Thyroid gland (tissue), 4 donors: ENCODE measurements at regions not wholly inside any gene's neighbourhood (a gene's known extent, or its start where the extent isn't known, plus 50 kb on each side); places are given as distances from the start of the nearest gene placed in this dataset.

Experiments
- POLR2A ChIP-seq, 2 donors: fragments of 450-650 bp; IDR thresholded peaks; one replicate each; pipeline ENCODE4 v1.6.1; 2017; ENCODE audit warnings: antibody characterized with exemption in 2 of 2, mild to moderate bottlenecking in 2 of 2, moderate library complexity in 1 of 2
- TF ChIP-seq, protein P1 (sequence below), 6 experiments: fragments of 200-600 bp in 3 of 6; fragments of 450-650 bp in 3 of 6; sonication (generic) in 3 of 6; IDR thresholded peaks; one replicate each; pipeline ENCODE4 v1.5.1; 2016 to 2019; ENCODE audit warnings: antibody characterized with exemption in 6 of 6, mild to moderate bottlenecking in 2 of 6, inconsistent platforms in 1 of 6, moderate library complexity in 1 of 6

DNA sequence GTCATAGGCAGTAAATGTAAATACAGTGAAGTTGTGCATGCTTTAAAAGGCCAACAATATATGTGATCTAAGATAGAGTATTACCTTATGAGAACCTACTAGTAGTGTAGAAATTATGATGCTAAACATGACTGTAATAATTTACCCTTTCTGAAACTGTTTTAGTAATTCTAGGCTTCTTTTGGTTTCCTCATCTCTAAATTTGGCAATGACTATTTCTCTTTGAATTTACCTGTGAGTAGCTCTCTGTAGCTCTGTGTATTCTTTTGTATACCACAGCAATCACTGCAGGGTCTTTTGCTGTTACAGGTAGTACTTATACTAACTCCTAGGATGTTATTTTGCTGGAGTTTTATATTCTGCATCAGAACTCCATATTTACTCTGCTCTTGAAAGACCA is 169.6 kb downstream of the KDM5D start:
- TF ChIP-seq, protein P1, sequence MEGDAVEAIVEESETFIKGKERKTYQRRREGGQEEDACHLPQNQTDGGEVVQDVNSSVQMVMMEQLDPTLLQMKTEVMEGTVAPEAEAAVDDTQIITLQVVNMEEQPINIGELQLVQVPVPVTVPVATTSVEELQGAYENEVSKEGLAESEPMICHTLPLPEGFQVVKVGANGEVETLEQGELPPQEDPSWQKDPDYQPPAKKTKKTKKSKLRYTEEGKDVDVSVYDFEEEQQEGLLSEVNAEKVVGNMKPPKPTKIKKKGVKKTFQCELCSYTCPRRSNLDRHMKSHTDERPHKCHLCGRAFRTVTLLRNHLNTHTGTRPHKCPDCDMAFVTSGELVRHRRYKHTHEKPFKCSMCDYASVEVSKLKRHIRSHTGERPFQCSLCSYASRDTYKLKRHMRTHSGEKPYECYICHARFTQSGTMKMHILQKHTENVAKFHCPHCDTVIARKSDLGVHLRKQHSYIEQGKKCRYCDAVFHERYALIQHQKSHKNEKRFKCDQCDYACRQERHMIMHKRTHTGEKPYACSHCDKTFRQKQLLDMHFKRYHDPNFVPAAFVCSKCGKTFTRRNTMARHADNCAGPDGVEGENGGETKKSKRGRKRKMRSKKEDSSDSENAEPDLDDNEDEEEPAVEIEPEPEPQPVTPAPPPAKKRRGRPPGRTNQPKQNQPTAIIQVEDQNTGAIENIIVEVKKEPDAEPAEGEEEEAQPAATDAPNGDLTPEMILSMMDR (IDR thresholded peaks at IDR 0.05) = no peak
- no peak for TF ChIP-seq POLR2A (IDR thresholded peaks at IDR 0.05)
